ENCODE measurements at regions not wholly inside any gene's neighbourhood (a gene's known extent, or its start where the extent isn't known, plus 50 kb on each side); places are given as distances from the start of the nearest gene placed in this dataset.

- DNase-seq, result no peak
These were observed 64.4 kb downstream of the DIO2 start for GRCh38 chr14:80146941-80147340.

GRCh38 chr14:80136358-80136757 lies 74.9 kb downstream of the DIO2 start:
- no peak for DNase-seq

- DNase-seq, result no peak
These were observed 75.8 kb downstream of the DIO2 start for GRCh38 chr14:80135305-80136088.

- DNase-seq, result no peak
These were observed 77.0 kb downstream of the DIO2 start for GRCh38 chr14:80134321-80134720.

GRCh38 chr14:80133457-80133856 lies 77.8 kb downstream of the DIO2 start:
- no peak for DNase-seq

- no peak for DNase-seq
These were observed 83.8 kb downstream of the DIO2 start for GRCh38 chr14:80127466-80127865.

GRCh38 chr14:80124794-80125193 lies 86.5 kb downstream of the DIO2 start:
- DNase-seq, result no peak

- DNase-seq, result no peak
These were observed 93.4 kb downstream of the DIO2 start for GRCh38 chr14:80117876-80118275.

GRCh38 chr14:80116157-80116556 lies 95.1 kb downstream of the DIO2 start:
- DNase-seq, result no peak

- DNase-seq, result no peak
These were observed 100.6 kb downstream of the DIO2 start for GRCh38 chr14:80110721-80111120.

- no peak for DNase-seq
These were observed 102.2 kb downstream of the DIO2 start for GRCh38 chr14:80109055-80109454.

- DNase-seq, result no peak
These were observed 102.9 kb downstream of the DIO2 start for GRCh38 chr14:80108430-80108829.

- no peak for DNase-seq
These were observed 105.8 kb downstream of the DIO2 start for GRCh38 chr14:80105488-80105994.

- no peak for DNase-seq
These were observed 109.5 kb downstream of the DIO2 start for GRCh38 chr14:80101835-80102234.

- no peak for DNase-seq
These were observed 110.6 kb downstream of the DIO2 start for GRCh38 chr14:80100681-80101080.

- DNase-seq, result peak; percentile 76
These were observed 115.7 kb downstream of the DIO2 start for GRCh38 chr14:80095623-80096022.

- DNase-seq, result no peak
These were observed 123.9 kb downstream of the DIO2 start for GRCh38 chr14:80087411-80087810.

GRCh38 chr14:80084196-80084595 lies 127.1 kb downstream of the DIO2 start:
- DNase-seq, result no peak

- DNase-seq, result no peak
These were observed 130.7 kb downstream of the DIO2 start for GRCh38 chr14:80080601-80081000.

GRCh38 chr14:80078501-80078900 lies 132.8 kb downstream of the DIO2 start:
- DNase-seq, result no peak

GRCh38 chr14:80077262-80077661 lies 134.0 kb downstream of the DIO2 start:
- peak; percentile 26 for DNase-seq

GRCh38 chr14:80074900-80075574 lies 136.3 kb downstream of the DIO2 start:
- DNase-seq, result no peak

GRCh38 chr14:80059041-80059440 lies 152.3 kb downstream of the DIO2 start:
- DNase-seq, result no peak

GRCh38 chr14:80056497-80056801 lies 154.9 kb downstream of the DIO2 start:
- DNase-seq, result no peak
